H1 (cell line): ENCODE measurements at regions not wholly inside any gene's neighbourhood (a gene's known extent, or its start where the extent isn't known, plus 50 kb on each side); places are given as distances from the start of the nearest gene placed in this dataset.

Experiments
- CTCF ChIA-PET: fragments of 300-600 bp; sonication (Branson Sonifier 250); formaldehyde crosslinking; loops from one replicate; lab custom pipeline; 2021; ENCODE audit not compliant: partially characterized antibody; lab: Charles Lee
- POLR2A ChIA-PET: fragments of 300-600 bp; sonication (Branson Sonifier 250); formaldehyde crosslinking; loops from one replicate; lab custom pipeline; 2021; ENCODE audit warnings: inconsistent platforms; ENCODE audit not compliant: partially characterized antibody; lab: Charles Lee
- DNase-seq, 2 experiments: peaks; one replicate each; pipeline versions ENCODE4 v3.0.0 to v3.0.0-alpha.2; 2010 to 2022; ENCODE audit warnings: low spot score in 2 of 2, low read depth in 1 of 2, mixed read lengths in 1 of 2
- FAIRE-seq: peaks from 2 replicates; lab custom pipeline; 2011; peaks lifted over from hg19 to GRCh38; lab: Jason Lieb, UNC
- H2AFZ ChIP-seq: 2 replicates; pipeline ENCODE4 v1.8.1; 2012; ENCODE audit warnings: low read length, inconsistent platforms
- H2AK5ac ChIP-seq: 2 replicates; pipeline ENCODE4 v1.6.1; 2013; ENCODE audit warnings: low read depth, low read length
- H2BK120ac ChIP-seq: replicated peaks from 2 replicates; pipeline ENCODE3; 2013; ENCODE audit warnings: low read depth, low read length, inconsistent platforms
- H2BK12ac ChIP-seq: 2 replicates; pipeline ENCODE4 v1.6.1; 2013; ENCODE audit warnings: low read depth, low read length
- H2BK15ac ChIP-seq: 2 replicates; pipeline ENCODE4 v1.6.1; 2013; ENCODE audit warnings: low read length
- H2BK20ac ChIP-seq: 2 replicates; pipeline ENCODE4 v1.6.1; 2013; ENCODE audit warnings: low read length
- H2BK5ac ChIP-seq: 2 replicates; pipeline ENCODE4 v1.6.1; 2013; ENCODE audit warnings: low read depth, low read length
- H3K14ac ChIP-seq: 2 replicates; pipeline ENCODE4 v1.6.1; 2013; ENCODE audit warnings: inconsistent platforms; ENCODE audit not compliant: insufficient read length
- H3K18ac ChIP-seq: 2 replicates; pipeline ENCODE4 v1.6.1; 2013; ENCODE audit warnings: low read length; ENCODE audit errors: extremely low read depth
- H3K23ac ChIP-seq: 2 replicates; pipeline ENCODE4 v1.6.1; 2013; ENCODE audit warnings: inconsistent platforms; ENCODE audit not compliant: insufficient read length
- H3K23me2 ChIP-seq: 2 replicates; pipeline ENCODE4 v1.6.1; 2013; ENCODE audit warnings: low read depth, low read length
- H3K27ac ChIP-seq: 2 replicates; pipeline ENCODE4 v1.6.1; 2011; ENCODE audit warnings: low read depth, low read length, inconsistent platforms
- H3K27me3 ChIP-seq, 4 experiments: replicated peaks in 1 of 4; 1 replicate in 1 of 4; 2 replicates in 3 of 4; pipeline versions ENCODE4 v1.6.1 to v1.8.1; 2011 to 2013; ENCODE audit warnings: low read length in 3 of 4, mild to moderate bottlenecking in 3 of 4, inconsistent platforms in 2 of 4, mixed read lengths in 2 of 4, moderate library complexity in 1 of 4; ENCODE audit not compliant: control insufficient read depth in 3 of 4, insufficient read depth in 3 of 4; ENCODE audit errors: extremely low read depth in 1 of 4
- H3K36me3 ChIP-seq, 4 experiments: 2 replicates each; pipeline versions ENCODE4 v1.6.1 to v1.8.1; 2011 to 2013; ENCODE audit warnings: mild to moderate bottlenecking in 4 of 4, low read length in 3 of 4, moderate library complexity in 2 of 4, control low read depth in 1 of 4, inconsistent platforms in 1 of 4; ENCODE audit not compliant: insufficient read depth in 4 of 4, control insufficient read depth in 2 of 4
- H3K4ac ChIP-seq: replicated peaks from 2 replicates; pipeline ENCODE3; 2013; ENCODE audit warnings: low read length, low read depth, mixed read lengths, inconsistent platforms; ENCODE audit not compliant: insufficient read length
- H3K4me1 ChIP-seq, 4 experiments: replicated peaks in 1 of 4; 1 replicate in 1 of 4; 2 replicates in 3 of 4; pipeline versions ENCODE4 v1.6.1 to v1.8.1; 2011 to 2013; ENCODE audit warnings: low read length in 3 of 4, inconsistent platforms in 2 of 4, mixed read lengths in 1 of 4; ENCODE audit not compliant: insufficient read depth in 4 of 4, control insufficient read depth in 3 of 4
- H3K4me2 ChIP-seq, 2 experiments: 2 replicates each; pipeline versions ENCODE4 v1.6.1 to v1.8.1; 2011 to 2013; ENCODE audit warnings: low read depth in 2 of 2, low read length in 2 of 2, control low read depth in 1 of 2, inconsistent platforms in 1 of 2, mild to moderate bottlenecking in 1 of 2; ENCODE audit not compliant: insufficient read depth in 1 of 2
- H3K4me3 ChIP-seq, 4 experiments: fragments of 200-600, 300-600 bp in 1 of 4; sonication (generic), shearing (Covaris generic), sonication (Bioruptor Twin) in 1 of 4; 2 replicates each; pipeline versions ENCODE4 v1.5.1 to v1.8.1; 2011 to 2016; ENCODE audit warnings: low read length in 4 of 4, low read depth in 3 of 4, control low read depth in 2 of 4, inconsistent platforms in 2 of 4, mild to moderate bottlenecking in 2 of 4, mixed read lengths in 1 of 4, moderate library complexity in 1 of 4; ENCODE audit not compliant: insufficient read depth in 2 of 4; ENCODE audit errors: extremely low read depth in 1 of 4
- H3K56ac ChIP-seq: replicated peaks from 2 replicates; pipeline ENCODE3; 2013; ENCODE audit warnings: low read depth, mild to moderate bottlenecking, mixed read lengths, low read length, inconsistent platforms; ENCODE audit not compliant: insufficient read length
- H3K79me1 ChIP-seq: 2 replicates; pipeline ENCODE4 v1.6.1; 2013; ENCODE audit warnings: low read depth, low read length, control low read depth
- H3K79me2 ChIP-seq, 2 experiments: 2 replicates each; pipeline versions ENCODE4 v1.6.1 to v1.8.1; 2012 to 2013; ENCODE audit warnings: low read length in 2 of 2, mild to moderate bottlenecking in 2 of 2, inconsistent platforms in 1 of 2; ENCODE audit not compliant: insufficient read depth in 2 of 2, control insufficient read depth in 1 of 2
- H3K9ac ChIP-seq, 4 experiments: replicated peaks in 1 of 4; 1 replicate in 1 of 4; 2 replicates in 3 of 4; pipeline versions ENCODE4 v1.6.1 to v1.8.1; 2011 to 2013; ENCODE audit warnings: low read depth in 3 of 4, low read length in 3 of 4, control low read depth in 2 of 4, mild to moderate bottlenecking in 2 of 4, moderate library complexity in 2 of 4, inconsistent platforms in 1 of 4; ENCODE audit errors: extremely low read depth in 1 of 4
- H3K9me3 ChIP-seq, 2 experiments: 2 replicates each; pipeline versions ENCODE4 v1.6.1 to v1.8.1; 2012 to 2013; ENCODE audit warnings: mild to moderate bottlenecking in 2 of 2, moderate library complexity in 2 of 2, control low read depth in 1 of 2, inconsistent platforms in 1 of 2, low read depth in 1 of 2, low read length in 1 of 2, mixed read lengths in 1 of 2; ENCODE audit not compliant: insufficient read depth in 2 of 2
- H4K20me1 ChIP-seq, 2 experiments: replicated peaks in 1 of 2; 2 replicates each; pipeline versions ENCODE3 to v1.8.1; 2011 to 2013; ENCODE audit warnings: inconsistent platforms in 2 of 2, low read length in 2 of 2, mild to moderate bottlenecking in 1 of 2; ENCODE audit not compliant: insufficient read depth in 2 of 2, control insufficient read depth in 1 of 2
- H4K5ac ChIP-seq: 2 replicates; pipeline ENCODE4 v1.6.1; 2013; ENCODE audit warnings: low read length, low read depth, mixed read lengths, inconsistent platforms; ENCODE audit not compliant: insufficient read length
- H4K8ac ChIP-seq: 2 replicates; pipeline ENCODE4 v1.8.0; 2013; ENCODE audit warnings: mild to moderate bottlenecking, moderate library complexity, low read length, inconsistent platforms; ENCODE audit not compliant: insufficient read depth; ENCODE audit errors: extremely low read depth
- H4K91ac ChIP-seq: replicated peaks from 2 replicates; pipeline ENCODE3; 2013; ENCODE audit warnings: low read length, mixed read lengths, inconsistent platforms; ENCODE audit not compliant: insufficient read length
- KDM4A ChIP-seq: IDR thresholded peaks from one replicate; pipeline ENCODE4 v1.7.1; 2012; ENCODE audit warnings: low read depth, mild to moderate bottlenecking, moderate library complexity, low read length, inconsistent platforms; ENCODE audit not compliant: severe bottlenecking
- MAX ChIP-seq: IDR thresholded peaks from 2 replicates; pipeline ENCODE4 v1.6.1; 2012; ENCODE audit warnings: inconsistent platforms
- WGBS, 2 experiments: shearing (Covaris generic) in 1 of 2; methylation state at CpG; one replicate each; pipeline versions ENCODE4 v1.1.6 to v1.1.7; 2013 to 2015; ENCODE audit warnings: low lambda C conversion rate in 2 of 2, mixed read lengths in 2 of 2, inconsistent platforms in 1 of 2, low coverage in 1 of 2, missing lambda C conversion rate in 1 of 2; ENCODE audit not compliant: insufficient replicate concordance in 2 of 2, insufficient coverage in 1 of 2, insufficient read length in 1 of 2; ENCODE audit errors: extremely low coverage in 1 of 2, missing lambda C conversion rate in 1 of 2; 5-methylcytosine and 5-hydroxymethylcytosine counted together

GRCh38 chr18:43405097-43405496 lies 127.8 kb upstream of the SYT4 start:
- POLR2A ChIA-PET = no interaction called here
- no peak overlapping the region for H3K4ac ChIP-seq
- H3K27ac ChIP-seq = no peak overlapping the region
- no peak overlapping the region for H3K56ac ChIP-seq
- no peak for FAIRE-seq
- no peaks in the 10 kb centered on the region for H3K23me2 ChIP-seq
- H3K36me3 ChIP-seq = no peaks in the 10 kb centered on the region
- no peak overlapping the region for H2AK5ac ChIP-seq
- no peak overlapping the region for H2BK120ac ChIP-seq
- H2BK15ac ChIP-seq = no peak overlapping the region
- H4K91ac ChIP-seq = no peak overlapping the region
- H3K4me2 ChIP-seq = no peak overlapping the region
- H4K8ac ChIP-seq = no peak overlapping the region
- H3K9ac ChIP-seq = no peak overlapping the region
- no peaks in the 10 kb centered on the region for H3K4me1 ChIP-seq
- CTCF ChIA-PET = interaction anchor here (3.0 kb wide), 1 partner anchor 16 kb away, joined by 22 read pairs; no protein-coding TSS in a partner anchor
- no peaks in the 10 kb centered on the region for H4K20me1 ChIP-seq
- H2BK12ac ChIP-seq = no peak overlapping the region
- no peak overlapping the region for H3K4me3 ChIP-seq
- no peak overlapping the region for H3K18ac ChIP-seq
- no peaks in the 10 kb centered on the region for H3K79me2 ChIP-seq
- H2AFZ ChIP-seq = no peak overlapping the region
- no peak overlapping the region for H2BK5ac ChIP-seq
- no peak overlapping the region for H2BK20ac ChIP-seq
- H3K79me1 ChIP-seq = no peaks in the 10 kb centered on the region
- 75% methylated on average over 1 of the region's 1 CpG; no CpG with 5 or more reads in 1 of the 2 experiments for WGBS, 2 experiments
- no peak for DNase-seq
- H3K27me3 ChIP-seq = no peaks in the 10 kb centered on the region
- no peak overlapping the region for H4K5ac ChIP-seq
- no peaks in the 10 kb centered on the region for H3K9me3 ChIP-seq
- no peak overlapping the region for H3K23ac ChIP-seq
- no peak overlapping the region for H3K14ac ChIP-seq
- no peak for TF ChIP-seq KDM4A
- TF ChIP-seq MAX = no peak
